ENCODE measurements at regions not wholly inside any gene's neighbourhood (a gene's known extent, or its start where the extent isn't known, plus 50 kb on each side); places are given as distances from the start of the nearest gene placed in this dataset.

GRCh38 chr2:225824748-225825449 is 425.4 kb downstream of the NYAP2 start:
- CTCF ChIA-PET: no interaction called here
- Histone ChIP-seq H3K27ac (ENCODE audit: low read depth in 1 of 2, low read length in 2 of 2) (no peak overlapping the region), H3K4me3 (ENCODE audit: low read length) (no peak overlapping the region), H3K9me3 (ENCODE audit: control insufficient read depth in 1 of 2, insufficient read depth in 1 of 2, low read length in 2 of 2) (peaks cover 0 to 11% of the 10 kb centered on the region in 2 experiments), H3K36me3 (ENCODE audit: insufficient read depth, low read length) (no peaks in the 10 kb centered on the region), H3K4me1 (ENCODE audit: insufficient read depth, low read length) (no peaks in the 10 kb centered on the region), H3K27me3 (ENCODE audit: control insufficient read depth in 1 of 2, insufficient read depth in 2 of 2, low read length in 2 of 2) (no peaks in the 10 kb centered on the region)
- intact Hi-C loops (cut with DNase I, micrococcal nuclease): no loop called here
- ATAC-seq (ENCODE audit: poor library complexity): no peak
- TF ChIP-seq CTCF (IDR thresholded peaks at IDR 0.05): no peak
- no peaks in the 10 kb centered on the region for H3K9me3 Mint-ChIP-seq
- no peaks in the 10 kb centered on the region for H3K36me3 Mint-ChIP-seq (ENCODE audit: low read depth)
- DNase-seq: no peak
- H3K4me3 Mint-ChIP-seq: no peak overlapping the region
- H3K27ac Mint-ChIP-seq: no peak overlapping the region
- POLR2A ChIA-PET: no interaction called here
- peaks cover 7% of the 10 kb centered on the region for H3K27me3 Mint-ChIP-seq
- no peaks in the 10 kb centered on the region for H3K4me1 Mint-ChIP-seq (ENCODE audit: low read depth)

- H3K27me3 Mint-ChIP-seq: peaks cover 7% of the 10 kb centered on the region
- H3K36me3 Mint-ChIP-seq (ENCODE audit: low read depth): no peaks in the 10 kb centered on the region
- ATAC-seq (ENCODE audit: poor library complexity) (no peak), DNase-seq (no peak)
- no peak for TF ChIP-seq CTCF (IDR thresholded peaks at IDR 0.05)
- intact Hi-C loops (cut with DNase I, micrococcal nuclease): no loop called here
- H3K27ac ChIP-seq (ENCODE audit: low read depth in 1 of 2, low read length in 2 of 2): no peak overlapping the region
- no peak overlapping the region for H3K27ac Mint-ChIP-seq
- no peaks in the 10 kb centered on the region for H3K36me3 ChIP-seq (ENCODE audit: insufficient read depth, low read length)
- H3K4me1 ChIP-seq (ENCODE audit: insufficient read depth, low read length): no peaks in the 10 kb centered on the region
- no peak overlapping the region for H3K4me3 ChIP-seq (ENCODE audit: low read length)
- H3K4me3 Mint-ChIP-seq: no peak overlapping the region
- peaks cover 0 to 11% of the 10 kb centered on the region in 2 experiments for H3K9me3 ChIP-seq (ENCODE audit: control insufficient read depth in 1 of 2, insufficient read depth in 1 of 2, low read length in 2 of 2)
- ChIA-PET CTCF (no interaction called here), POLR2A (no interaction called here)
- no peaks in the 10 kb centered on the region for H3K4me1 Mint-ChIP-seq (ENCODE audit: low read depth)
- no peaks in the 10 kb centered on the region for H3K27me3 ChIP-seq (ENCODE audit: control insufficient read depth in 1 of 2, insufficient read depth in 2 of 2, low read length in 2 of 2)
- H3K9me3 Mint-ChIP-seq: no peaks in the 10 kb centered on the region
These were observed 421.8 kb downstream of the NYAP2 start for GRCh38 chr2:225821351-225821750.

- DNase-seq: no peak
- no peak for ATAC-seq (ENCODE audit: poor library complexity)
- Mint-ChIP-seq H3K27ac (no peak overlapping the region), H3K27me3 (peaks cover 7% of the 10 kb centered on the region), H3K9me3 (no peaks in the 10 kb centered on the region), H3K36me3 (ENCODE audit: low read depth) (no peaks in the 10 kb centered on the region), H3K4me3 (no peak overlapping the region), H3K4me1 (ENCODE audit: low read depth) (no peaks in the 10 kb centered on the region)
- no peak for TF ChIP-seq CTCF (IDR thresholded peaks at IDR 0.05)
- H3K4me1 ChIP-seq (ENCODE audit: insufficient read depth, low read length): no peaks in the 10 kb centered on the region
- H3K27me3 ChIP-seq (ENCODE audit: control insufficient read depth in 1 of 2, insufficient read depth in 2 of 2, low read length in 2 of 2): no peaks in the 10 kb centered on the region
- intact Hi-C loops (cut with DNase I, micrococcal nuclease): no loop called here
- CTCF ChIA-PET: no interaction called here
- H3K9me3 ChIP-seq (ENCODE audit: control insufficient read depth in 1 of 2, insufficient read depth in 1 of 2, low read length in 2 of 2): peaks cover 0 to 11% of the 10 kb centered on the region in 2 experiments
- POLR2A ChIA-PET: no interaction called here
- H3K27ac ChIP-seq (ENCODE audit: low read depth in 1 of 2, low read length in 2 of 2): no peak overlapping the region
- H3K36me3 ChIP-seq (ENCODE audit: insufficient read depth, low read length): no peaks in the 10 kb centered on the region
- no peak overlapping the region for H3K4me3 ChIP-seq (ENCODE audit: low read length)
These were observed 421.3 kb downstream of the NYAP2 start for GRCh38 chr2:225820826-225821225.
